Cardiac muscle cell (in vitro differentiated cells and primary cell): ENCODE measurements at regions not wholly inside any gene's neighbourhood (a gene's known extent, or its start where the extent isn't known, plus 50 kb on each side); places are given as distances from the start of the nearest gene placed in this dataset.

Experiments
- DNase-seq, 2 donors: peaks; one replicate each; pipeline versions ENCODE4 v3.0.0 to v3.0.0-alpha.2; 2010 to 2017; ENCODE audit warnings: low read depth in 1 of 2, low spot score in 1 of 2
- H3K27ac ChIP-seq: fragments of 200-600 bp; sonication (generic); 2 replicates; pipeline ENCODE4 v1.5.1; 2016
- H3K27me3 ChIP-seq: fragments of 200-600 bp; sonication (generic); 2 replicates; pipeline ENCODE4 v1.6.0; 2016; ENCODE audit warnings: control low read depth
- H3K36me3 ChIP-seq: fragments of 200-600 bp; sonication (generic); 2 replicates; pipeline ENCODE4 v1.5.1; 2016; ENCODE audit warnings: control low read depth
- H3K4me1 ChIP-seq: fragments of 200-600 bp; sonication (generic); 2 replicates; pipeline ENCODE4 v1.8.1; 2017; ENCODE audit warnings: low read depth, mild to moderate bottlenecking, mixed run types
- H3K4me3 ChIP-seq: fragments of 200-600 bp; sonication (generic); 2 replicates; pipeline ENCODE4 v1.5.1; 2016; ENCODE audit warnings: mild to moderate bottlenecking
- H3K9me3 ChIP-seq: fragments of 200-600 bp; sonication (generic); 2 replicates; pipeline ENCODE4 v1.5.1; 2017; ENCODE audit warnings: low read depth, mild to moderate bottlenecking, control low read depth
- TF ChIP-seq, protein P1 (sequence below): IDR thresholded peaks from 2 replicates; pipeline ENCODE4 v1.5.1; 2012; ENCODE audit warnings: low read depth, mild to moderate bottlenecking, low read length

DNA sequence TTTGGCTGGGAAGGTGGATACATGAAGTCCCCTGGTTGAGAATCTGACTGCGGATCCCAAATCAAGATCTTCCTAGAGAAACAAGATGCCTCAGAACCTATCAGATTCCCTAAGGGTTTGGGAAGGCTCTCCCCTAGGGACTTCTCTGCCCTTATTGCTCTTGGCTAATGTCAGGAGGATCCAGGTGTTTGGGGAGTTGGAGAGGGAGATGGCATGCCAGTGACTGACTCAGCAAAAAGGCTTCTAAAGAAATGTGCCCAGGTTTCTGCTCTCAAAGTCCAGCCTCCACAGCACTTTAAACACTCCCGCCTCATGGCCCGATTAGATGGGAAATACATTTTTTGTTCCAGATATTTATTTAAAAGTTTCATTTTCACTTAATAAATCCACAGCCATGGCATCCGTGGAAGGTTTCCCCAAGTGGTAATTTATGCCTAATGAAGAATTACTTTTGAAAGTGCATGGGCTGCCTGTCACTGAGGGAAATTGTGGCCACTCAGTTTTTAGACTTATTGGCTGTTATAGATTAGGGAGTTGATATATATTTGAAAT is 156.4 kb downstream of the OSR1 start:
- DNase-seq = no peak
- Histone ChIP-seq H3K27ac (no peak overlapping the region), H3K9me3 (no peaks in the 10 kb centered on the region), H3K4me1 (no peaks in the 10 kb centered on the region), H3K4me3 (no peak overlapping the region), H3K27me3 (no peaks in the 10 kb centered on the region), H3K36me3 (no peaks in the 10 kb centered on the region)
- TF ChIP-seq, protein P1, sequence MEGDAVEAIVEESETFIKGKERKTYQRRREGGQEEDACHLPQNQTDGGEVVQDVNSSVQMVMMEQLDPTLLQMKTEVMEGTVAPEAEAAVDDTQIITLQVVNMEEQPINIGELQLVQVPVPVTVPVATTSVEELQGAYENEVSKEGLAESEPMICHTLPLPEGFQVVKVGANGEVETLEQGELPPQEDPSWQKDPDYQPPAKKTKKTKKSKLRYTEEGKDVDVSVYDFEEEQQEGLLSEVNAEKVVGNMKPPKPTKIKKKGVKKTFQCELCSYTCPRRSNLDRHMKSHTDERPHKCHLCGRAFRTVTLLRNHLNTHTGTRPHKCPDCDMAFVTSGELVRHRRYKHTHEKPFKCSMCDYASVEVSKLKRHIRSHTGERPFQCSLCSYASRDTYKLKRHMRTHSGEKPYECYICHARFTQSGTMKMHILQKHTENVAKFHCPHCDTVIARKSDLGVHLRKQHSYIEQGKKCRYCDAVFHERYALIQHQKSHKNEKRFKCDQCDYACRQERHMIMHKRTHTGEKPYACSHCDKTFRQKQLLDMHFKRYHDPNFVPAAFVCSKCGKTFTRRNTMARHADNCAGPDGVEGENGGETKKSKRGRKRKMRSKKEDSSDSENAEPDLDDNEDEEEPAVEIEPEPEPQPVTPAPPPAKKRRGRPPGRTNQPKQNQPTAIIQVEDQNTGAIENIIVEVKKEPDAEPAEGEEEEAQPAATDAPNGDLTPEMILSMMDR = no peak

DNA sequence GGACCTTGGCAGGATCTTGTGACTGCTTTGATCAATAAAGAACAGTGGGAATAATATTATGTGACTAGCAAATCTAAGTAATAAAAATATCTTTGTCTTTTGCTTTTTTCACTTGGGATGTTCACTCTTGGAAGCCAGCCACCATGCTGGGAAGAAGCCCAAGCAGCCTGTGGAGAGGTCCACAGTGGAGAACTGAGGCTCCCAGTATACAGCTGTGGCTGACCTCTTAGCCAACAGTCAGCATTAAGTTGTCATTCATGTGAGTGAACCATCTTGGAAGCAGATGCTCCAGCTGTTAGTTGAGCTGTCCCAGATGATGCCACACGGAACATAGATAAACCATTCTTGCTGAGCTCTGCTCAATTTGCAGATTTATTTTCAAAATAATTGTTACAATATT is 160.0 kb downstream of the OSR1 start:
- Histone ChIP-seq H3K4me1 (peaks cover 4% of the 10 kb centered on the region), H3K27me3 (no peaks in the 10 kb centered on the region), H3K27ac (no peak overlapping the region), H3K4me3 (no peak overlapping the region), H3K36me3 (no peaks in the 10 kb centered on the region), H3K9me3 (no peaks in the 10 kb centered on the region)
- TF ChIP-seq, protein P1 = no peak
- DNase-seq = peak in 1 of 2 donors; percentile 25

DNA sequence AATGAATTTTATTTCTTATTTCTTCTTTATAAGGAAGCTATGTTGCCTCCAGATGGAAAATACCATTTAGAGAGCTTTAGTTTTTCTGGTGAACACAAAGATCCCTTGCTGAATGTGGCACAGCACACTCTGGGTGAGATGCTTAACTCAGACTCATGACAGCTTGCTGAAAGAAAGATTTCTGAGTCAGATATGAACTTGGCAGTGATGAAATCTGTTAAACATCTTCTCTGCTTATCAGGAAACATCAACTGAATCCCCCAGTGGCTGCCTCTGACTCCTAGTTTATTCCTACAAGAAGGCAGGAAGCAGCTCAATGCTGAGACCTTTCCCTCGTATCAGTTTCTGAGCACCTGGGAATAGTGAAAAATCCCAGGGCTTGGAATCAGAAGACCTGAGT is 162.8 kb downstream of the OSR1 start:
- Histone ChIP-seq H3K27ac (no peak overlapping the region), H3K36me3 (no peaks in the 10 kb centered on the region), H3K9me3 (no peaks in the 10 kb centered on the region), H3K27me3 (no peaks in the 10 kb centered on the region), H3K4me1 (peaks cover 4% of the 10 kb centered on the region), H3K4me3 (no peak overlapping the region)
- DNase-seq = no peak
- TF ChIP-seq, protein P1 = no peak

DNA sequence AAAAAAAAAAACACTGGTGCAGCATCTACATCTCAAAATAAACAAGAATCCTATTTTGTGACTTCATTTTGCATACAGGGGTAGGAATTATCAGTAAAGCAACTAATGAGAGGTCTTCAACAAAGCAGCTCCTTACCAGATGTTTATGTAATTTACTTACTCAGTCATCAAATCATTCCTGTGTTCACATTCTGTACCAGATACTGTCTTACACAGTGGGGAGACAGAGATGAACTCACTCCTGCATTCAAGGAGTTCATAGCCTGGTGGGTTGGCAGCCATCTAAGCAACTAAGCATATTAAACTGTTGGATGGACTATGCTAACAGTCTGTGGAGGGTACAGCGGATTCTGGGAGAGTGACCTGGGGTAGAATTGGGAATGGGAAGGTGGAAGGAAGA is 169.0 kb downstream of the OSR1 start:
- TF ChIP-seq, protein P1 = no peak
- H3K36me3 ChIP-seq = no peaks in the 10 kb centered on the region
- no peak for DNase-seq

DNA sequence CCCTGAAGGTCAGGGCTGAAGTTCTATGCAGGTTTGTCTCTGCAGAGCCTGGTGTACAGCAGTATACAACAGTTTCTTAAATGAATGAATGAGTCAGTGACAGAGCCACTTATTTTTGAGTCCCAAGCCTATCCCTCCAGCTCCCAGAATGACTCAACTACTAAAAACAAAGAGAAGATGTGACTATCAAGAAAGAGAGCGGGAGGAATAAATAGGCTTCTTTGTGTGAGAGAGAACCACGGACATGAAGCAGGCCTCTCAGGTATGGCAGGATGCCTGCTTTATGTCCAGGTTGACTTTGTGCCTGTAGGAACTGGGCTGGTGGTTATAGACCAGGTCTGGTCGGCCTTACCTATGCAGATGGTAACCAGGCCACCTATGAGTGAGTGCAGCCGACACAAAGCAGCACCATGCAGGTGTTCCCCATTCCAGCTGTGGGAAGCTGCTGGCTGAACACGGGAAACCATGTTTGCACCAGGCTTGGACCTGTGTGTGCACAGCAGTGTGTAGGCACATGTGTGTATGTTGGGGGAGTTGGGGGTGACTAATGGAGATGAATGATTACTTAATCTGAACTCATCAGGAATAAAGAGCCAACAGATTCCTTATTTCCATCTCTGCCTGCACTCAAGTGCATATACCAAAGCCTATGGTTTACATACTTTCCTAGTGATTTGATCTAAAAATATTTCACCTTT is 171.0 kb downstream of the OSR1 start:
- Histone ChIP-seq H3K4me1 (peaks cover 8% of the 10 kb centered on the region), H3K27ac (peak overlapping the region; percentile 50), H3K36me3 (no peaks in the 10 kb centered on the region), H3K27me3 (no peaks in the 10 kb centered on the region), H3K9me3 (no peaks in the 10 kb centered on the region), H3K4me3 (no peak overlapping the region)
- TF ChIP-seq, protein P1 = no peak
- peak in 1 of 2 donors; percentile 18 for DNase-seq

More for the DNA sequence above, 169.0 kb downstream of the OSR1 start:
- Histone ChIP-seq H3K4me1 (peaks cover 8% of the 10 kb centered on the region), H3K27ac (no peak overlapping the region), H3K27me3 (no peaks in the 10 kb centered on the region), H3K9me3 (no peaks in the 10 kb centered on the region), H3K4me3 (no peak overlapping the region)
